AG09309 (cell line): ENCODE measurements at regions not wholly inside any gene's neighbourhood (a gene's known extent, or its start where the extent isn't known, plus 50 kb on each side); places are given as distances from the start of the nearest gene placed in this dataset.

Experiments
- DNase-seq: peaks from one replicate; pipeline ENCODE4 v3.0.0-alpha.2; 2010; ENCODE audit warnings: low read depth
- H3K4me3 ChIP-seq: 2 replicates; pipeline ENCODE4 v1.5.1; 2011; ENCODE audit warnings: mild to moderate bottlenecking, low read depth, low read length, moderate library complexity; ENCODE audit not compliant: control insufficient read depth
- TF ChIP-seq, protein P1 (sequence below): IDR thresholded peaks from 2 replicates; pipeline ENCODE4 v1.5.1; 2011; ENCODE audit warnings: mild to moderate bottlenecking, low read depth, low read length, inconsistent platforms; ENCODE audit not compliant: insufficient read depth, control insufficient read depth; ENCODE audit errors: missing control alignments

DNA sequence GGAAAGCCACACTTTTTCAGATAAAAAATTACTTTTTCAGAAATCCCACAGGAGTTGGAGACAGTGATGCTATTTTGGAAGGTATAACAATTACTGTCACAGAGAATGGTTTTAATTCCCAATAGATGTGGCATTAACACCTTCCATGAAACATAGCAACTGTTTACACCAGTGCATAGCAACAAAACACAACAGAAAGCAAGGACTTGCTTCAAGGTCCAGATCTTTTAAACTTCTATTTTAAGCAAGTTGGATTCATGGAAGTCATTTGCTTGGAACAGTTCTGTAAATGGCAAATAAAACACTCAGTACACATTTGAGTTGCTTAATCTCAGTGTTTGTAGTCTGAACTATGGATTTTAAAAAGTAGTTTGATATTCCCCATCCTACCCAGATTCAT lies 385.9 kb upstream of the SPRY2 start:
- DNase-seq = no peak
- TF ChIP-seq, protein P1, sequence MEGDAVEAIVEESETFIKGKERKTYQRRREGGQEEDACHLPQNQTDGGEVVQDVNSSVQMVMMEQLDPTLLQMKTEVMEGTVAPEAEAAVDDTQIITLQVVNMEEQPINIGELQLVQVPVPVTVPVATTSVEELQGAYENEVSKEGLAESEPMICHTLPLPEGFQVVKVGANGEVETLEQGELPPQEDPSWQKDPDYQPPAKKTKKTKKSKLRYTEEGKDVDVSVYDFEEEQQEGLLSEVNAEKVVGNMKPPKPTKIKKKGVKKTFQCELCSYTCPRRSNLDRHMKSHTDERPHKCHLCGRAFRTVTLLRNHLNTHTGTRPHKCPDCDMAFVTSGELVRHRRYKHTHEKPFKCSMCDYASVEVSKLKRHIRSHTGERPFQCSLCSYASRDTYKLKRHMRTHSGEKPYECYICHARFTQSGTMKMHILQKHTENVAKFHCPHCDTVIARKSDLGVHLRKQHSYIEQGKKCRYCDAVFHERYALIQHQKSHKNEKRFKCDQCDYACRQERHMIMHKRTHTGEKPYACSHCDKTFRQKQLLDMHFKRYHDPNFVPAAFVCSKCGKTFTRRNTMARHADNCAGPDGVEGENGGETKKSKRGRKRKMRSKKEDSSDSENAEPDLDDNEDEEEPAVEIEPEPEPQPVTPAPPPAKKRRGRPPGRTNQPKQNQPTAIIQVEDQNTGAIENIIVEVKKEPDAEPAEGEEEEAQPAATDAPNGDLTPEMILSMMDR = no peak
- no peak overlapping the region for H3K4me3 ChIP-seq

DNA sequence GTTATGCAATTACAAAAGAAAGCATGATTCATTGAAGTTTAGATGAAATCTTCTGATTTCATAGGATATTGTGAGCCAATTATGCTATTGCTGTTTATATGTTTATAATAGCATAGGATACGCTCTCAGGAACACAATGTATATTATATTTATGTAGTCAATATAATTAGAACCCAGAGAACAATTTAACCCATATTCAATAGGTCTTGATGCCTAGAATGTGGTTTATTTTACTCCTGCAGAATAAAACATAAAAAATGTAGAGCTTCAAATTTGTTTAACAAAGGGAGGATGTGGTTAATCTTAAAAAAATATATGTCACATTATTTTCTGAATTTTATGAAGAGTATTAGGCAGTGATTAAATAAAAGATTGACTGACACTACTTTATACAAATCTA lies 380.8 kb upstream of the SPRY2 start:
- no peak overlapping the region for H3K4me3 ChIP-seq
- TF ChIP-seq, protein P1 = no peak
- DNase-seq = no peak

DNA sequence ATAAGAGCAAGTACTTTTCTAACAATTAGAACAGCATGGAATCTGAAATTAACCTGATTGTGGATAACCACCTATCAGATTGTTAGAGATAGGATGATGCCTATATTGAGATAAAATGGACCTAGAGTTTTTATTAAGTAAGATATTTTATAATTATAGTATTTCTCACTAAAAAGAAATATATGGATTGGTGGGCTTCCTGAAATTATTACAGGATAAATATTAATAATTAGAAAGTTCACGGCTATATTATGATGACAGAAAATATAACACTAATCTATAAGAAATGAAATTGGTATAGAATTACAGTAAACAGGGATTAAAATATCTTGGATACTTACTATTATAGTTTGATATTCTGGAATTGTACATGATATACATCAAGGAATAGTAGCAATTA lies 378.0 kb upstream of the SPRY2 start:
- H3K4me3 ChIP-seq = no peak overlapping the region
- TF ChIP-seq, protein P1 = no peak
- no peak for DNase-seq

DNA sequence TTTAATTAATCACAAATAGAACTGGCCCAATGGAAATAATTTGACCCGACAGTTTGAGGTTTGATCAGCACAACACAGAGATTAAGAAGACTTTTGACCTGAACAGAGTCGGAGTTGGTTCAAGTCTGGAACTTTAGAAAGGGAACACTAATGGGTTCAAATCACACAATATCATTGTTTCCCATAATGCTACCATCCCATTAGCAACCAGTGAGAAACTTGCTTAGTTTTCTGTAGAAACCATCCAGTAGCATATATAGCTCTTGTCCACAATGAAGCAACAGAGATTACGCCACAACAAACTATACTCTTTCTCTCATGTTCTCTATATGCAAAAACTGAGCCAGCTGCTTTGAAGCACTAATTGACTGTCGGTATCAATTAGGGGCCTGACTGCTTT lies 376.9 kb upstream of the SPRY2 start:
- no peak for DNase-seq
- no peak overlapping the region for H3K4me3 ChIP-seq
- TF ChIP-seq, protein P1 = no peak

DNA sequence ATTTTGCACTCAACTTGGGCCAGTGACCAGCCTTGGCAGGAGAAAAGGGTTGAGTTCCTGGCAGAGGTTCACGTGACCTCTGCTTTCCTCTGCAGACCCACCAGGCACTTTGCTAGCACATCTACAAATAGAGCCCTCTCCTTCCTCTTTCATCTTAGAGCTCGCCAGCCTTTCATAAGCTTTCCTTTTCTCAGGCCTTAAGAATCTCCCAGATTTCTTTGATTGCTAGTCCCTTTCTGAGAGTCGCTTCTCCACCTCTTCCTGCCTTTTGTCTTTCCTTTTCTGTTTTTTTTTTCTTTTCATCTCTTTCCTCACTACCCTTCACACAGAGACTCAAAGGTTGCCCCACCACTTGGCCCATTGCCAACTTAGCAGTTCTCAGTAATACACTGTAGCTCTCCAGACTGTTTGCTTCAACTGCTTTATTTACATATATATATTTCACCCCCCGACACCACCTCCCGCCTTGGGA lies 375.7 kb upstream of the SPRY2 start:
- DNase-seq = no peak
- TF ChIP-seq, protein P1 = no peak
- H3K4me3 ChIP-seq = no peak overlapping the region

DNA sequence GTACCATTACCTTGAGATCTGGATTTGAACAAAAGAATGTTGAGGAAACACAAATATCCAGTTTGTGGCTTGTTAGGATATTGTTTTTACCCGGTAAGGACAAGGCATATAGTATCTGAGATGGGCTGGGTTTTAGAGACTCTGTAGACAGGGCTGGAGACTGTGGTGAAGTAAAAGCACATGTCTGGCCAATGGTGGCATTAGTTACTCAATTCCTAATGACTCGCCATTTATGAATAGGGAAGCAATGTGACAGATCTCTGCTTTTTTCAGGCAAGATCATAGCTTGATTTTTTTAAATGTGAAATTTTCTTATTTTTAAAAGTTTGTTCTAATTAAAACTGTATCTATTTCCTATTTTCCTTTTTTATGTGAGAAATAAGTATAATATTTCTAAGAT lies 371.1 kb upstream of the SPRY2 start:
- no peak overlapping the region for H3K4me3 ChIP-seq
- TF ChIP-seq, protein P1 = no peak
- DNase-seq = no peak

DNA sequence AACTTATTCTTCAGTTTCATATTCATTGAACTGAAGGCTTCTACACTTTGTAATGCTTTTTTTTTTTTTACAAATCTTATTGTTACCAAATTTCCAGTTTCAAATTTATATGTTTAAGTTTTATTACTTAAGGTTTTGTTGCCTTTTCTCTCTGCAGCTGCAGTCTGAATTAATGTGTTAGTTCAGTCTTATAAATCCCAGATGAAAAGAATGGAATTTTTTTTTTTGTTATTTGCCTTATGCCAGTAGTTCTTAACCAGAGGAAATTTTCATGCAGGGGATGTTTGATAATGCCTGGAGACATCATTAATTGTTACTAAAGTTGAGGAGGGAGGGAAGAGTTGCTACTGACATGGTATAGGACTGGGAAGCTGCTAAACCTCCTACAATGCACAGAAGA lies 367.9 kb upstream of the SPRY2 start:
- TF ChIP-seq, protein P1 = no peak
- no peak for DNase-seq
- H3K4me3 ChIP-seq = no peak overlapping the region
